ENCODE measurements at regions not wholly inside any gene's neighbourhood (a gene's known extent, or its start where the extent isn't known, plus 50 kb on each side); places are given as distances from the start of the nearest gene placed in this dataset.

DNA sequence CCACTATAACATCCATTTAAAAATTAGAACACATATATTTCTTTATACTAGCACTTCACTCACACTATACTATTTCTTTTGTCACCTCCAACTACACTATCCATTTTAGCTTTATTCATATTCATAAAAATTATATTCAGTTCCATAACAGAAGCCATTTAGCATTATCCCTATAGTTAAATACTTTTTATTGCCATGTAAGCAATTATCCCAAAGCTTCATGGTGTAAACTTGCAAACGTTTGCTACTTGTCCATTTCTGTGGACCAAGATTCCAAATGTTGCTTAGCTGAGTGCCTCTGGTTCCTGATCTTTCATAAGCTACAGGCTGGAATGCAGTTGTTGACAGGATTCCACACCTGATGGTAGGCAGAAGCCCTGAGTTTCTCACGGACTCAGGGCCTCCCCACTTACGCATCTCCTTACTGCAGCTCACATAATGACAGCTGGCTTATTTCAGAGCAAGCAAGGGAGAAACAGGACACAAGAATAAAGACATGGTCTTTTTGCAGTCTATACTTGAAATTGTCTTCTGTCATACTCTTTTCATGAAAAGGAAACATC lies 1584.8 kb downstream of the SLITRK5 start:
- DNase-seq = no peak

DNA sequence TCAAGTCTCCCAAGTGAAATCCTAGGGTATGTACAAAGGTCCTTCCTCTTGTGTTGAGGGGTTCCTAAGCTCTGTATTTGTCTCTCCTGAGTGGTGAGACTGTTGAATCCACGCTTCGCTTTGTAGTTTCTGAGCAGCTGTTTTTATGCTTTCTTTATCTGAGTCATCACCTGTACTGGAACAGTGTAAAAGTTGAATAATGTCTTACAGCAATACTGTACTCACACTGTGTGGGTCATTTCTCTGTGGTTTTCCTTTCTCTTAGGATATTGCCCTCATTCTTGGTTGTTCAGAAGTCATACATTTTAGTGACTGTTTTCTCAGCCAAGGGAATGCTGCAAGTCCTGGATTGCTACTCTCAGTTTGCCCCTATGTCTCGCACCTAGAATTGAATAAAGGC lies 1596.6 kb downstream of the SLITRK5 start:
- no peak for DNase-seq

DNA sequence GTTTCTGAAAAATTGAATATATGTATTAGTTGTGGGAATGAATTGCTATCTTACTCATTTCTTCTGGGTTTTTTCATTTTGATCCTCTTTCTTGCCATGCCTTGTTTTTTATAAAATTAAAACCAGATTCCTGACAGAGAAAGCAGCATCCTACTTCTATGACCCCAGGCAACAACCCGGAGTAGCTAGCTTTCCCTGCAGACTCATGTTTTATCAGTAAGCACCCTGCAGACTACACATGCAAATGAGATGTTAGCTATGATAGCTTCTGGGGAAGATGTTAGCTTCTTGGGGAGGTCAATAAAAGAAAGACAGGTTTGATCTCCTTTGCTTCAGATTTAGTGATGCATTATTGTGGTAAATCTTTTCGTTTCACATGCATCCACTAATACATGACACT lies 1598.6 kb downstream of the SLITRK5 start:
- no peak for DNase-seq

DNA sequence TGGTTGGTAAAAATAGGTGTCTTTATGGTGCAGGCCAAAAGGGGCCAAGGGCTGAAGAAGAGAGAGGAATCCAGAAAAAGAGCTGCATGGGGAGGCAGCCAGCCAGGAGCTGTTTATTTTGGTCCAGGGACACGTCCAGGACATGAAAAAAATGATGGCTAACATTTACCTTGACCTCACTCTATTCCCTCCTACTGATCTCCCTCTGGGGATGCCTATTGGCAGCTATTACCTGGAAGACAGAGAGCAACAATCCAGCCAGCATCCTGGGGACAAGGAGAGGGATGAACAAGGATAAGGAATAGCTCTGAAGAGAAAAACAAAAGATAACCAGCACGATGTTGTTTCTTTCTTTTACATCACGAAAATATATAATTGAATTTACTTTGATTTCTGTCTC lies 1599.6 kb downstream of the SLITRK5 start:
- no peak for DNase-seq

DNA sequence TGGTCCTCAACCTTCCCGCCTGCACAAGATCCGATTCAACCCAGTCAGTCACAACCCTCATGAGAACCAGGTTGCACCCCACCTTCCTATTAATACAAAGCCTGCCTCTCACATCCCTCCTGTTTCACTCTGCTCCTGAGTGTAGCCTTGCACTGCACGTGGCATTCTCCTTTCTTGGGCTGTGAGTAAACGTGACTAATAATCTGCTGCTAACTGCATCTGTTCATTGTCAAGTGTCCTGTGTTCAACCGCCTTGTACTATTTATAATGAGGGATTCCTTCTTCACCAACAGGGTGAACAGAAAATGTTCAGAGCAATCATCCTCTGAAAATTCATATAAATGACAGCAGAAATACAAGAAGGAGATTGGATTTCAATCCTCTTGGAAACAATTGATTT lies 1608.2 kb downstream of the SLITRK5 start:
- DNase-seq = no peak

DNA sequence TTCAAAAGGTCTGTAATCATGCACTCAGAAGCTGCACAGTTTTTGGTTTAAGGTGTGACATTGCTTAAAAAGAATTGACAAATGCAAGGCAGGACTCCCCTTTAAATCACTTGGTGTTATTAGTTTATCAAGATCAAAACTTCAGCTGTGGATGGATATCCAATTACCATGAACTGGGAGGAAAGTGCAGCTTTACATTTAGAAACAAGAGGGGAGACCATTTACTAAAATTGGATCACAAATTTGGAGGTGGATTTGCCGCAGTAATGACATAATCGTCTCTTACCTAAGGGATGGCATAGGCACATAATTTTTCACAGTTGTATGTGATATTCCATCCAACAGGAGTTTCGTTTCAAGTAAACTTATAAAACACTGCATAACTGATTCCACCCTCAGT lies 1610.2 kb downstream of the SLITRK5 start:
- no peak for DNase-seq

DNA sequence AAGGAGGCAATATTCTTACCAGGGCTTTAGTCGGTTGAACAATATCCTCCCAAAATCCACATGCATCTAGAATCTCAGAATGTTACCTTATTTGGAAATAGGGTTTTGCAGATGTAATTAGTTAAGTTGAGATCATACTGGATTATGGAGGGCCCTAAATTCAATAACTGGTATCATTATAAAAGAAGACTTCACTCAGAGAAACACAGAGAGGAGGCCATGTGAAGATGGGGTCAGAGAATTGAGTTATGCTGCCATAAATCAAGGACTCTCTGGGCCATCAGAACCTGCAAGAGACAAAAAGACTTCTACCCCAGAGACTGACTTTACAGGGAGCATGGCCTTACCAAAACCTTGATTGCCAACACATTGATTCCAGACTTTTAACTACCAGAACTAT lies 1611.1 kb downstream of the SLITRK5 start:
- no peak for DNase-seq

DNA sequence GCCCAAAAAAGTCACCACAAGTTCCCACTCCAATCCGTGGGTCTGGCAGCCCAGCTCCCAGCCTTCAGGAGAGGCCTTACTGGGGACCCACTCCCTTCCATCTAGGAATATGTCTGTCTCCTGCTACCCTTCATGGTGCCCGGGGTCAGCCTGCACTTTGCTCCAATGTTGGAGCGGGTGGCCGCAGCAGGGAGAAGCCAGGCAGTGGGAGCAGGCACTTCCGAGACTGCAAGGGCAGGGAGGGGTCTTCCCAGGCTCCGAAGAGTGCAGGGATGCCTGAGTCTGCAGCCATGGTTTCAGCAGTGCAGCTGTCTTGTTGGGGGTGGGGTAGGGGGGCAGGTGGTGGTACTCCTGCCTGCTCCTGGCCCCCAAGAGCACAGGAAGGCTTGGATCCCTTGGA lies 1616.2 kb downstream of the SLITRK5 start:
- no peak for DNase-seq

DNA sequence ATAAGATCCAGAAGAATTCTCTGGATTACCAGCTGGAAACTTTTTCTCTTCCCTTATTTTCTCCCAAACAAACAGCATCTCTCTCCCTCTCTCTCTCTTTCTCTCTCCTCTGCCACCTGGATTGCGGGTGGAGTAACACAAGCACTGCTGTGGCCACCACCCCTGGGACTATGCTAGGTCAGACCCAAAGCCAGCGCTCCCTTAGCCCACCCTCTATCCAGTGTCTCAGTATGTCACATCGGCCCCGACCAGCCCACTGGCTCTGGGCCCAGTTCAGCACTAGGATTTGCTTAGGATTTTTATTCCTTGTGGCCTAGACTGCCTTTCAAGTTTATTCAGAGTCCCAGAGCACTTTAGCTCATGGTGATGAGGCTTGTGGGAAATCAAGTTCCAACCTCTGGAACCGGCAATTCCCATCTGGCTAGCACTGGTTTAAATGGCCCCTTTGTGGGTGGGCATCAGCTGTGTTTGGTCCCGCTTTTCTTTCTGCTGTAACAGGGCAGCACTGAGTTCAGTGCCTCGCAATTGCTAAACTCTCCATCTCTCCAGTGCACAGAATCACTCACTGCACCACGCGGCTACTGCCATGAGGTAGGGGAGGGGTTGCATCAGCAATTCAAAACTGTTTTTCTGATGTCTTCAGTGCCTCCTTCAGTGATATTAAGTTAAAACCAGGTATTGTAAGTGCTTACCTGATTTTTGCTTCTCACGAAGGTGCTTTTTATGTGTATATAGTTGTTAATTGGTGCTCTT lies 1623.1 kb downstream of the SLITRK5 start:
- DNase-seq = no peak

DNA sequence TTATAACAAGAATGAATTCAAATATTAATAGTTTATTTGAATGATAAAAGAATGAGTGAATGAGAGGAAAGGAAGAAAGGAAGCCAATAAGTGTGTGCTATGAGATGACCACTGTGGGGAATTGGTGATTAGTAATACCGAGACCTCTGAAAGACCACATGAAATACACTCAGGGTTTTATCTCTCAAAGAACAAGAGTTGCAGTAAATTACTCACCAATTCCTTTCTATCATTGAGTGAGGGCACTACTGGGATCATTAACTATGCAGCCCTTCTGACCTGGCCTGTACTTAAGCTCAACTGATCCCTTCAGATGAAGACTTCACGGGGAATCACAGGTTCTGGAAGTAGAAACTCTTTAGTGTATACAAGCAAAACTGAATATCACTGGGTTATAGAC lies 1636.1 kb downstream of the SLITRK5 start:
- no peak for DNase-seq

DNA sequence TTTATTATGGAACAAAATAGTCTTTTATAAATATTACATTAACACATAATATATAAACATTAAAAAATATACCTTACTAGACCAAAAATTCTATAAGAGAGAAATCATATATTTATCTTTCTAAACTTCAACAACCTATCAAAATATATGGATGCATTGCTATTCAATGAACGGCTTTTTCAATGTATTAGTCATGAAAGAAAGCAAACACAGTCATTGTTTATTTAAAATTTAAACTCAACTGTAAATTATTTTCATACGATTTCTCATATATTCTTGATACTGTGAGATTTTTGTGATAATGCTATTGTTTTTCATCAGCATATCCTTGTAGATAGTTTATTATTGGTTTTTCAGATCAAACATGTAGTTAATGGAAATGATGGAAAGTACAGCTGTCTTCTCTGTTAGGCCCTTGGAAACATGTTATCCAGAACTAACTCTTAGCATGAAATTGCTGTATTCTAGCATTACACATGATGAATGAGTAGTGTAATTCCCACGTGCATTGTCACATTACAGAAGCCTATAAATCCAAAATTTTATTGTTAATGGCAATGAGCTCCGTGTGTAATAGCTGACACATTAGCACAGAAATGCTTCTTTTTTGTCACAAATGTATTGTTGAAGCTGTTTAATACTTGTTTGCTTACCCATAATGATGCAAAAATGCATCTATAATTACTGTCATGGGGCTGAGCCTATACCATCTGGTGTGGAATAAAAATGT lies 1639.9 kb downstream of the SLITRK5 start:
- DNase-seq = no peak

DNA sequence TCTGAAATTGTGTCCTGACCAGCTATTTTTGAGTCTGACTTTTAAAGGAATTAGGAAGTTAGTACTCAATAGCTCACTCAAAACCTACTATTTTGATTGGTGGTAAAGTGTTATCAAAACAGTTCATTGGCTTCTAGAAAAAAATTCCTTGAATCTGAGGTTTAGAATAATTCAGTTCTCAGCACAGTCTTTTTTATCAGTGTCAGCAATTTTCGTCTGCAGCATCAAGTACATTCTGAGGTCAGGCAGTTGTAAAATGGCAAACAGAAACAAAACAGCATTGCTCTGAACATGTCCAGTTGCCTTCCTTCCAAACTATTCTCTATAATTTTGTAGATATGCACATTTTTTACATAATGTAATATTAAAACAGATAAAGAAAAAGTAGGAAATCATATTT lies 1644.1 kb downstream of the SLITRK5 start:
- DNase-seq = no peak

DNA sequence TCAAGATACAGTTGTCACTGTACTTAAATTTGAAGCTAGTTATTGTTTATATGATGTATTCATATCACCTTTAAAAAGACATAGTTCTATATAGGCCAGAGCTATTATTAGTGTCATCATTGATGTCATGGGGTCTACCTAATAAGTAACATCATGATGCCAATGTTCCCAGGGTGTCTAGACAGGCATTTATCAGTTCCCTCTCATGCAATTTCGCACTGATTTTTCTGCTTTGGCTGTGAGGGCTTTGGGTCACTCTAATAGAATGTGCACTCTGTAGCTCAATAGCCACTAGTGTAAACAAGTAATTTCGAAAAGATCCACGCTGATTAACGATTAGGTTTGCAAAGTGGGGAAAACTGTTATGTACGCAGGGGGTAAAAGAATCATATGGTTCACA lies 1651.3 kb downstream of the SLITRK5 start:
- DNase-seq = no peak

DNA sequence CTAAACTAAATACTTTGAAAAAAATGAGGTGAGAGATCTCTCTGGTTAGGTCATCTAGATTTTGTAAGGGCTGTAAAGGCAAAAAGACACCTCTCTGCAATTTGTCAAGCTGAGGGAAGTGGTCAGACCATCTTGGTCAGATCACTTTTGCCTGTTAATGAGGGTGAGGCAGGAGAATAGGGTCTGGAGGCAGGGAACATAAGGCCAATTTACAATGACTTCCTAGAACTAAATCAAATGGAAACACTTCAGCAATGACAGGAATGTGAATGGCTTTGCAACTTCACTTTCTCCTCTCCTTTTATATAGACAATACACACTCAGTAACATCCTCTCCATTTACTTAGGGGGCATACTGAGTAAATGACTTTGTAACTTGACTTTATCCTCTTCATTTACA lies 1653.4 kb downstream of the SLITRK5 start:
- DNase-seq = no peak

DNA sequence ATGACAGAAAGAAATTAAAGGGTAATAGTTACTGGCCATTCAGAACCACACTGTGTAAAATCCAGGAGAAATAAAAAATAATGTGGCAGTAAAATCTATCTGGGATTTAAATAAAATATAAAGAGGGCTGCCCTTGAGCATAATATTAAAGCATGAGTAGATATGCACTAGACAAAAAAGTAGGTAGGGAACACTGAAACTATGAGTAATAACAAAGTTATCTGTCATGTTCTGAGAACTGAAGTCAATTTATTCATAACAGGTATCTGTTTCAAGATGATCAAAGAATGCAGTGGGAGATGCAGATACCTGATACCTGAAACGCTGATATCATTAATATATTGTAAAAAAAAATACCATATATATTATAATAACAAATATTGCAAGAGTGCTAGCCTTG lies 1672.0 kb downstream of the SLITRK5 start:
- no peak for DNase-seq

DNA sequence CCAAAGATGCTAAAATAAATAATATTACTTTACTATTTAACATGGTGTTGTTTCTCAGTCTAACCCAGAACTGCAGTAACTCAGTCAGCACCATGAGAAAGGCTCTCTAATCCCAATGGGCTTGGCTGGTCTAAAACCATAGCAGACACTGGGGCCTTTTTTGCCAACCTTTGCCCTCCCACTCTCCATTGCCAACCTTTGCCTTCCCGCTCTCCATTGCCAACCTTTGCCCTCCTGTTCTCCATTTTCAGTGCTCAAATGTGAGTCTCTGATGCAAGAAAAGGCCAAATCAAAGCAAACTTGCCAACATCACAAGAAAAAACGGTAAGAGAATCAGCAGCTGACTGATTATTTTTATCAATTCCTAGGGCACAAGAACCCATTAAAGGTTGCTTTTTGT lies 1681.2 kb downstream of the SLITRK5 start:
- DNase-seq = no peak

DNA sequence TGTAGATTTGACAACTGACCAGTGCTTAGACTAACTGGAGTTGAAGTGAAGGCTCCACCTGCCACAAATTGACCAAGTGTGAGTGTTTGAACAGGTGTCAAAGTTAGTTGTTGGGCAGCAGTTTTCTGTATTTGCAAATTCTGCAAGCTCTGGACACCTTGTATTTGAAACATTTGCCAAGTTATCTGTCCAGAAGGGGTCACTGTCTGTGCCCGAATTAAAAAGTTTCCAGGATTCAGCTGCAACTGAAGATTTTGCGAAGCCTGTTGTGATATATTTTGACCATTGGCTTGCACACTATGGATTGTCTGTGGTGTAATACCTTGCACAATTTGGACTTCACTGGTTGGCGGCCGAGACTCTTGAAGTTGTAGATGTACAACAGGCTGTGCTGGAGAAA lies 1690.7 kb downstream of the SLITRK5 start:
- no peak for DNase-seq

DNA sequence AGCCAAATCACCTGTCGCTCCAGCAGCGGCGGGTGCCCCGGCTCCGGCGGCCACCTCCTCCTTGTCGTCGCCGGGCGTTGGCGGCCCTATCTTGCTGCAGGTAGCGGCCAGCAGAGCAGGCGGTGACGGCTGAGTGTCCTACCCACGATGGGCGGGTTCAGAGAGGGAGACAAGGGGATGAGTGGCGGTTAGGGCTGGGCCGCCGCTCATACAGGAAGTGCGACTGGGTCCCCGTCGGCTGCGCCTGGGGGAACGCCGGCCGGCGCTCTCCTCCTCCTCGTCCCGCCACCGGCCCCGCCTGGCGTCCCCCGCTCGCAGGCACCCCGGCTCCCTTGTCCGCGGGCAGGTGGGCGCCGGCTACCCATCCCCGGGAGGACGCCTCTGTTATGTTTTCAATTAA lies 1692.0 kb downstream of the SLITRK5 start:
- DNase-seq = no peak

DNA sequence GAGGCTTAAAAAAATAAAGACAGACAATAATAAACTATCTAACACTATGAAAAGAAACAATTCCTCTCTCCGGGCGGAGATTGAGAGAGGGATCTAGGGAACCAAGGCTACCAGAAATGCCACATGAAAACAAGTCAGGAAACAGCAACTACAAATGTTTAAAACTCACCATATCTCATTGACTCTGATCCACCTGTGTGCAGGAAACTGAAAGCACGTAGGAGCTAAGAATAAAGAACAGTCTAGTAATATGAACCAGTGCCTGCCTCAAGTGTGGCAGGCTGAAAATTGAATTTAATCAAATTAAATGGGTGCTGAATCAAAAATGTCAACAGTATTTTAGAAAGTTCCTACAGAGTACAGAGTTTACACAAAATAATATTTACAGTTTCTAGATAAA lies 1701.0 kb downstream of the SLITRK5 start:
- DNase-seq = no peak

DNA sequence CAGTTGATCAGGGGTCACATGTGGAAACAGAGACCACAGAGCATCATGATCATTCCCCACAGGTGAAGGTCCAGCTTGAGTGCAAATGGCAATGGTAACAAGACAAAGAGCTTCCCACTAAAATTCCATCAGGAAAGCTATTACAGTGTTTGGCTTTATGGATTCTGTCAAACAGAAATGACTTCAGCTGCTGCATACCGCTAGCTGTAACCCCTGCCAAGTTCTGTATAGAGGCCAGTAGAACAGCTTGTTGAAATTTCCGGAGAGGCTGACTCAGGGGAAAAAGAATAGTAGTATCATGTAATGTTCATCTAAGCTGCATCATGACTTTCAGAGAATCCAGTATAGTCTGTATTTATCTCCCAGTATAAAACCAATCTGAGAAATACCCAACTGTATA lies 1704.7 kb downstream of the SLITRK5 start:
- no peak for DNase-seq

DNA sequence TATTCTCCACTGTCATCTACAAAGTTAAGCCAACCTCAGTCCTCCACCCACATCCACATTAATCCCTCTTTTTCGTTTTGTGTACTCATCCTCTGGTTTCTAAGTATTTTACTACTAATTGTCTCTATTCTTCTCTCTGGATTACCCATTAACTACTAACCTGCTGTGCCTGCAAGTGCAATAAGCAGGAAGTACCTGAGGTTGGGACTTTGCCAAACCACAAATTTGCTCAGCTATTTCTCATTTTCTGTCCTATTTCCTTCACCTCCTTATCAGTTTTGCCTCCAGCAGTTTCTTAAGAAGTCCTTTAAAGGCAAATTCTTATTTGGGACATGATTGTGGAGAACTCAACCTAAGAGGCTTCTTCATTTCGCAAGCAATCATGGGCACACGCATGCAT lies 1708.9 kb downstream of the SLITRK5 start:
- DNase-seq = no peak

DNA sequence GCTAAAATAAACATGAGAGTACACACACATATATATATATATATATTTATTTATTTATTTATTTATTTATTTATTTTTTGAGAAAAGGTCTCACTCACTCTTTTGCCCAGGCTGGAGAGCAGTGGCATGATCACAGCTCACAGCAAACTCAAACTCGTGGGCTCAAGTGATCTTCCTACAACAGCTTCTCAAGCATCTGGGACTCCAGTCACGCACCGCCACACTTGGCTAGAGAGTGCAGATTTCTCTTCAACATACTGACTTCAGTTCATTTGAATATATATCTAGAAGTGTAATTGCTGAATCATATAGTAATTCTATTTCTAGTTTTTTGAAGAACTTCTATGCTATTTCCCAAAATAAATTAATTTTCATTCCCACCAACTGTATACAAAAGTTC lies 1711.8 kb downstream of the SLITRK5 start:
- no peak for DNase-seq

DNA sequence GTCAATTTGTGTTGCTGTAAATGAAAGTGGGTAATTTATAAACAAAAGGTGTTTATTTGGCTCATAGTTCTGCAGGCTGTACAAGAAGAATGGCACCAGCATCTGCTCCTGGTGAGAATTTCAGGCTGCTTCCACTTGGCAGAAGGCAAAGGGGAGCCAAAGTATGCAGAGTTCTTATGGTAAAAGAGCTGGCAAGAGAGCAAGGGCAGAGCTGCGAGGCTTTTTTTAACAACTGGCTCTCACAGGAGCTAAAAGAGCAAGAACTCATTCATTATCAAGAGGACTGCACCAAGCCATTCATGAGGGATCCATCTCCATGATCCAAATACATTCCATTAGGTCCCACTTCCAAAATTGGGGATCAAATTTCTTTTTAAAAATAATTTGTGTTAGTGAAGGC lies 1712.7 kb downstream of the SLITRK5 start:
- no peak for DNase-seq

DNA sequence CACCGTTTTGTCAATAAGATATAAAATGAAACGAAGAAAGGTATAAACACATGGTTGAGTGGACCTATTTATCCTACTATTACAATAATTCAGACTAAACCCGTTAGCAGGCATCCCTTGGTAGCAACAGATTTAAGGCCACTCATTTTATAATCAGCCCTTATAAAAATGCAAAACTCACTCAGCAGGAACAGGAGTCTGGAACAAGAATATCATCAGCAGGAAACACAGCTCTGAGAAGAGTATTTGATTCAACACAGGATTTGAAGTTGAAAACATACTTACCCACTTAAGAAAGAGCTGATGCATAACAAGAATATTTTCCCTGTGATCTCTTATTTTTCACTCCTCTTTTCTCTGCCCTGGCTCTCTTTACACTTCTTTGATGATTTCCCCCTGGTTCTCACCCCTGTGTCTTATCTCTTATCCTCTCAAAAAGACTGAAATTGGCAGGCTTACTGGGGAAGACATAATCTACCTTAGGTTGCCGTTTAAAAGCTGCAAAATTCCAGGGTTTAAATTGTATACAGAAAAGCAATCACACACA lies 1722.7 kb downstream of the SLITRK5 start:
- DNase-seq = no peak

Data from GF-D8 (cell line).